Spleen (tissue), 7 donors: ENCODE measurements at regions not wholly inside any gene's neighbourhood (a gene's known extent, or its start where the extent isn't known, plus 50 kb on each side); places are given as distances from the start of the nearest gene placed in this dataset.

ENCODE experiments used
- CTCF ChIP-seq, 11 experiments: fragments of 200-600 bp in 7 of 11; fragments of 450-650 bp in 4 of 11; sonication (generic) in 4 of 11; IDR thresholded peaks in 8 of 11; conservative IDR thresholded peaks in 3 of 11; 1 replicate in 7 of 11; 2 replicates in 4 of 11; pipeline versions ENCODE4 v1.4.0 to v1.8.0; 2016 to 2021; ENCODE audit warnings: antibody characterized with exemption in 11 of 11, inconsistent platforms in 4 of 11, mild to moderate bottlenecking in 1 of 11
- POLR2A ChIP-seq, 3 donors: fragments of 450-650 bp; IDR thresholded peaks; one replicate each; pipeline ENCODE4 v1.5.1; 2017; ENCODE audit warnings: antibody characterized with exemption in 3 of 3, mild to moderate bottlenecking in 1 of 3
- POLR2AphosphoS5 ChIP-seq, 3 donors: sonication (generic); formaldehyde crosslinking; IDR thresholded peaks; one replicate each; pipeline ENCODE4 v1.5.1; 2017; ENCODE audit warnings: antibody characterized with exemption in 3 of 3
- donor health status: DM: no; HTN: no; CAD: no; lungs with moderate emphysema.
- donor health status: DM: no; HTN: no; CAD: no.
- donor health status: DM: no; HTN: no; CAD: no.

GRCh38 chr20:39278230-39278788 is 316.2 kb downstream of the DHX35 start:
- TF ChIP-seq CTCF (IDR thresholded peaks at IDR 0.05 in 8 of 11, conservative IDR thresholded peaks at IDR 0.05 in 3 of 11): no peak
- TF ChIP-seq POLR2A (IDR thresholded peaks at IDR 0.05): no peak
- no peak for TF ChIP-seq POLR2AphosphoS5 (IDR thresholded peaks at IDR 0.05)
